ENCODE measurements at regions not wholly inside any gene's neighbourhood (a gene's known extent, or its start where the extent isn't known, plus 50 kb on each side); places are given as distances from the start of the nearest gene placed in this dataset.
"Not testable (repeated sequence)": the region's sequence is repeated elsewhere in the genome, so short reads cannot be mapped to it uniquely, and the experiment has no call there.

DNA sequence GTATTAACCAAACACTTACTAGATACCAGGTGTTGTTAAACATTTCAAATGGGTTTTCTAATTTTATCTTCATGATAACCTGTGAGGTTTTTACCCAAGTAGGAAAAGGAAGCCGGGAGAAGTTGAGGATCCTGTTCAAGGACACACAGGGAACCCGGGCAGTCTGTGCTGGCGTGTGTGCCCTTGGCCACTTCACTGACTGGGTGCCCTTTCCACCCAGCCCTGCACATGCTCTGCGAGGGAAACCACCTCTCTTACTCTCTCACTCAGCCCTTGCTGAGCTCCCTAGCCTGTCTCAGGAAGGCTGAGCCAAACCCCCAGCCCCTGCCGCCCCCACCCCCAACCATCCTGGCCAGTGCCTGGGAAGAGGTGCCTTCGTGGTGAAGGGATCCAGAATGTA, 51.8 kb downstream of the TEX44 start:
- no peak overlapping the region for H3K4me3 ChIP-seq (ENCODE audit: low read depth in 1 of 2, low read length in 1 of 2)
- peaks cover 11% of the 10 kb centered on the region for H3K27me3 ChIP-seq
- H3K36me3 ChIP-seq = no peaks in the 10 kb centered on the region
- TF ChIP-seq, protein P1, sequence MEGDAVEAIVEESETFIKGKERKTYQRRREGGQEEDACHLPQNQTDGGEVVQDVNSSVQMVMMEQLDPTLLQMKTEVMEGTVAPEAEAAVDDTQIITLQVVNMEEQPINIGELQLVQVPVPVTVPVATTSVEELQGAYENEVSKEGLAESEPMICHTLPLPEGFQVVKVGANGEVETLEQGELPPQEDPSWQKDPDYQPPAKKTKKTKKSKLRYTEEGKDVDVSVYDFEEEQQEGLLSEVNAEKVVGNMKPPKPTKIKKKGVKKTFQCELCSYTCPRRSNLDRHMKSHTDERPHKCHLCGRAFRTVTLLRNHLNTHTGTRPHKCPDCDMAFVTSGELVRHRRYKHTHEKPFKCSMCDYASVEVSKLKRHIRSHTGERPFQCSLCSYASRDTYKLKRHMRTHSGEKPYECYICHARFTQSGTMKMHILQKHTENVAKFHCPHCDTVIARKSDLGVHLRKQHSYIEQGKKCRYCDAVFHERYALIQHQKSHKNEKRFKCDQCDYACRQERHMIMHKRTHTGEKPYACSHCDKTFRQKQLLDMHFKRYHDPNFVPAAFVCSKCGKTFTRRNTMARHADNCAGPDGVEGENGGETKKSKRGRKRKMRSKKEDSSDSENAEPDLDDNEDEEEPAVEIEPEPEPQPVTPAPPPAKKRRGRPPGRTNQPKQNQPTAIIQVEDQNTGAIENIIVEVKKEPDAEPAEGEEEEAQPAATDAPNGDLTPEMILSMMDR (IDR thresholded peaks at IDR 0.05) = no peak
- H3K4me1 ChIP-seq (ENCODE audit: control insufficient read depth in 1 of 2, insufficient read depth in 1 of 2, low read depth in 1 of 2, low read length in 1 of 2) = peaks cover 10 to 16% of the 10 kb centered on the region in 2 experiments
- no peak overlapping the region for H3K27ac ChIP-seq
- H3K9me3 ChIP-seq = no peaks in the 10 kb centered on the region

DNA sequence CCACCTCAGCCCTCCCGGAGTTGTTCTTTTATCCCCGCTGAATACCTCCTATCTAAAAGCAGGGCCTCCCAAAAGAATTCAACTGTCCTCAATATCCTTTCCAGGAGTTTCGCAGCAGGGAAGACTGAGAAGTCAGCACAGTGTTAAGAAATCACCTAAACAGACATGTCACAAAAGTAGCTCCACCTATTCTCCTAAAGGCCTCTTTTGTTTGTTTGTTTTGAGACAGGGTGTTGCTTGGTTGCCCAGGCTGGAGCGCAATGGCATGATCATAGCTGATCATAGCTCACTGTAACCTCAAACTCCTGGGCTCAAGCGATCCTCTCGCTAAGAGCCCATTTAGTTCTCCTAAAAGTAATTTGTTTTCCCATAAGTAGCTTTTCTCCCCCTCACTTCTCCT, 53.8 kb downstream of the TEX44 start:
- Histone ChIP-seq H3K4me3 (ENCODE audit: low read depth in 1 of 2, low read length in 1 of 2) (no peak overlapping the region), H3K27me3 (peaks cover 7% of the 10 kb centered on the region)
- TF ChIP-seq, protein P1 (IDR thresholded peaks at IDR 0.05) = no peak

DNA sequence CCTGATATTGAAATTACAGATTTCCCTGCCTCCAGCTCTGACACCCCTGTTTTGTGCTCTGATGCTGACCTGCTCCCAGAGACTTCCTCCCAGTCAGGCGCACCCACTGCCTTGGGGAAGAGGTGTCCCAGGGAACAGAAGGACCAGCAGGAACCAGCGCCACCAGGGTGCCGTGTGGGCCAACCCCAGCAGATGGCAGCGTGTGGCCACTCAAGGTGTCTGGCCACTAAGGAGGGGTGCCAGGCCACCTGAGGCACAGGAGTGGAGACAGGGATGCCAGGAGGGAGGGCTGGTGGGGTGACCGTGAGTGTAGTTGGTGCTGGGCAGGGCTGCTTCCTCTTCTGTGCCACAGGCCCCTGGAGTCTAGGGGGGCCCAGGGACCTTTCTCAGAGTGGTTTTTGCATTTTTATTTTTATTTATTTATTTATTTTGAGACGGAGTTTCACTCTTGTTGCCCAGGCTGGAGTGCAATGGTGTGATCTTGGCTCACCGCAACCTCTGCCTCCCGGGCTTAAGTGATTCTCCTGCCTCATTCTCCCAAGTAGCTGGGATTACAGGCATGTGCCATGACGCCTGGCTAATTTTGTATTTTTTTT, 56.0 kb downstream of the TEX44 start:
- no peak overlapping the region for H3K27ac ChIP-seq
- H3K4me1 ChIP-seq (ENCODE audit: control insufficient read depth in 1 of 2, insufficient read depth in 1 of 2, low read depth in 1 of 2, low read length in 1 of 2) = peaks cover 10 to 14% of the 10 kb centered on the region in 2 experiments
- no peaks in the 10 kb centered on the region for H3K27me3 ChIP-seq
- TF ChIP-seq, protein P1 (IDR thresholded peaks at IDR 0.05) = peak; percentile 42
- H3K36me3 ChIP-seq = no peaks in the 10 kb centered on the region
- no peak overlapping the region for H3K4me3 ChIP-seq (ENCODE audit: low read depth in 1 of 2, low read length in 1 of 2)
- H3K9me3 ChIP-seq = no peaks in the 10 kb centered on the region

More for the DNA sequence above, 53.8 kb downstream of the TEX44 start:
- Histone ChIP-seq H3K27ac (no peak overlapping the region), H3K36me3 (no peaks in the 10 kb centered on the region), H3K4me1 (ENCODE audit: control insufficient read depth in 1 of 2, insufficient read depth in 1 of 2, low read depth in 1 of 2, low read length in 1 of 2) (peaks cover 12 to 18% of the 10 kb centered on the region in 2 experiments), H3K9me3 (no peaks in the 10 kb centered on the region)

DNA sequence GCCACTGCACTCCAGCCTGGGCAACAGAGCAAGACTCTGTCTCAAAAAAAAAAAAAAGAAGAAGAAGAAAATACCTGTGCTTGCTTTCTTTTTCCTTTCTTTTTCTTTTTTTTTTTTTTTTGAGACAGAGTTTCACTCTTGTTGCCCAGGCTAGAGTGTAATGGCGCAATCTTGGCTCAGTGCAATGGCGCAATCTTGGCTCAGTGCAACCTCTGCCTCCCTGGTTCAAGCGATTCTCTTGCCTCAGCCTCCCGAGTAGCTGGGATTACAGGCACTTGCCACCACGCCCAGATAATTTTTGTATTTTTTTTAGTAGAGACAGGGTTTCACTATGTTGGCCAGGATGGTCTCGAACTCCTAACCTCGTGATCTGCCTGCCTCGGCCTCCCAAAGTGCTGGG, 56.8 kb upstream of the PTMA start:
- peaks cover 10 to 14% of the 10 kb centered on the region in 2 experiments for H3K4me1 ChIP-seq (ENCODE audit: control insufficient read depth in 1 of 2, insufficient read depth in 1 of 2, low read depth in 1 of 2, low read length in 1 of 2)
- H3K27me3 ChIP-seq; H3K36me3 ChIP-seq; H3K4me3 ChIP-seq (ENCODE audit: low read depth in 1 of 2, low read length in 1 of 2); H3K9me3 ChIP-seq: not testable (repeated sequence)
- H3K27ac ChIP-seq = peak overlapping the region; percentile 53

DNA sequence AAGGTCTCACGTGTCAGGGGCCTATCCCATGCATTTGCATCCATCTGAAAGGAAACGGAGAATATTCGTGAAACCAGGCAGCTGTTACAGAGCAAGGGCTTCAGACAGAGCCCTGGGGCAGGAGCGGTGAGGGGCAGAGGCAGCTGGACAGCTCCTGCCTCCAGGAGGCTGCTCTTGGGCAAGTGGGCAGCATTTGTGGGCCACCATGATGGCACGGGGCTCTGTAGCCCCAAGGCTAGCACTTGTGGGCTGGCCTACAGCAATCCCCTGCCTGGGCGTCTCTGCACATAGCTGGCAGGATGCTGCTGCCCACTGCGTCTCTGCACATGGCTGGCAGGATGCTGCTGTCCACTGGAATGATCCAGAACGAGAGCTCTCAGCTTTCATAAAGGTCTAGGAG, 52.8 kb upstream of the PTMA start:
- TF ChIP-seq, protein P1 (IDR thresholded peaks at IDR 0.05) = no peak
- Histone ChIP-seq H3K27me3 (no peaks in the 10 kb centered on the region), H3K9me3 (no peaks in the 10 kb centered on the region), H3K4me1 (ENCODE audit: control insufficient read depth in 1 of 2, insufficient read depth in 1 of 2, low read depth in 1 of 2, low read length in 1 of 2) (peaks cover 13 to 14% of the 10 kb centered on the region in 2 experiments), H3K27ac (no peak overlapping the region), H3K4me3 (ENCODE audit: low read depth in 1 of 2, low read length in 1 of 2) (no peak overlapping the region), H3K36me3 (no peaks in the 10 kb centered on the region)

DNA sequence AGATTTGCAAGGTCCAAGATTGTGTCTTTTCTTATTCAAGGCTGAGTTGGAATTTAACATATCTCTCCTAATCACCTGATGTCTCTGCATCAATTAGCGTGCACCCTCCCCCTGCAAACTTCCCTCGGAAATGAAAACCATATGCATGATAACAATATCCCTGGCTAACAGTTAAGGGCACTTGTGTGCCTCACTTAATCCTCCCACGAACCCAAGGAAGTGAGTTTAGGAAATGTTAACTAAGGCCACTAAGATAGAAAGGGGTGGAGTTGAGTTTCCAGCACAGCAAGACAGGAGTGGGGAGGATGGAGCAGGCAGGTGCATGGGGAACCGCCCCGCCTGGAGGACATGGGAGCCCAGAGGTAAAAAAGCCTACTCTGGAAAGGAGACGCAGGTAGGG, 52.4 kb upstream of the PTMA start:
- H3K27me3 ChIP-seq = no peaks in the 10 kb centered on the region
- H3K4me1 ChIP-seq (ENCODE audit: control insufficient read depth in 1 of 2, insufficient read depth in 1 of 2, low read depth in 1 of 2, low read length in 1 of 2) = peaks cover 11 to 13% of the 10 kb centered on the region in 2 experiments
- no peak overlapping the region for H3K4me3 ChIP-seq (ENCODE audit: low read depth in 1 of 2, low read length in 1 of 2)
- no peak overlapping the region for H3K27ac ChIP-seq
- TF ChIP-seq, protein P1 (IDR thresholded peaks at IDR 0.05) = no peak
- no peaks in the 10 kb centered on the region for H3K9me3 ChIP-seq
- H3K36me3 ChIP-seq = no peaks in the 10 kb centered on the region
